ENCODE measurements at regions not wholly inside any gene's neighbourhood (a gene's known extent, or its start where the extent isn't known, plus 50 kb on each side); places are given as distances from the start of the nearest gene placed in this dataset.

GRCh38 chr2:89767572-89768435 is 1076.3 kb downstream of the RPIA start (continued):
- TF ChIP-seq CTCF (IDR thresholded peaks at IDR 0.05; ENCODE audit: poor library complexity, severe bottlenecking), result no peak

GRCh38 chr2:89775885-89776284 is 1084.4 kb downstream of the RPIA start:
- no peak overlapping the region for H3K9ac ChIP-seq (ENCODE audit: low read length)
- H3K79me2 ChIP-seq (replicated peaks; ENCODE audit: insufficient read depth, low read length), result no peaks in the 10 kb centered on the region
- no peaks in the 10 kb centered on the region for H3K36me3 ChIP-seq (ENCODE audit: insufficient read depth, low read length)
- no peaks in the 10 kb centered on the region for H3F3A ChIP-seq (ENCODE audit: insufficient read depth, low read length, poor library complexity, severe bottlenecking)
- H3K4me3 ChIP-seq (ENCODE audit: low read length), result no peak overlapping the region
- H4K20me1 ChIP-seq (ENCODE audit: insufficient read depth), result no peaks in the 10 kb centered on the region
- peaks cover 82% of the 10 kb centered on the region for H3K9me3 ChIP-seq (ENCODE audit: low read length)
- no peaks in the 10 kb centered on the region for H3K27me3 ChIP-seq (ENCODE audit: insufficient read depth, low read depth, low read length)
- H3K4me2 ChIP-seq (ENCODE audit: low read length), result no peak overlapping the region
- H2AFZ ChIP-seq (ENCODE audit: low read depth, low read length), result no peak overlapping the region
- H3K9me2 ChIP-seq (ENCODE audit: insufficient read depth, low read length), result no peaks in the 10 kb centered on the region
- TF ChIP-seq SMC3 (conservative IDR thresholded peaks at IDR 0.05; ENCODE audit: poor library complexity), result no peak
- no peak for TF ChIP-seq EP300 (conservative IDR thresholded peaks at IDR 0.05; ENCODE audit: poor library complexity, severe bottlenecking)
- no peak for TF ChIP-seq CTCF (IDR thresholded peaks at IDR 0.05; ENCODE audit: poor library complexity, severe bottlenecking)
- TF ChIP-seq REST (IDR thresholded peaks at IDR 0.05; ENCODE audit: borderline replicate concordance), result no peak
- no peak for TF ChIP-seq MXI1 (conservative IDR thresholded peaks at IDR 0.05; ENCODE audit: poor library complexity, severe bottlenecking)
- no peak for TF ChIP-seq TAF1 (IDR thresholded peaks at IDR 0.05; ENCODE audit: low read depth)
- no peak overlapping the region for H3K27ac ChIP-seq (ENCODE audit: low read length)

- peaks cover 93% of the 10 kb centered on the region for H3K9me3 ChIP-seq (ENCODE audit: low read length)
- no peaks in the 10 kb centered on the region for H4K20me1 ChIP-seq (ENCODE audit: insufficient read depth)
- no peak overlapping the region for H3K4me3 ChIP-seq (ENCODE audit: low read length)
- no peak overlapping the region for H3K4me2 ChIP-seq (ENCODE audit: low read length)
- no peaks in the 10 kb centered on the region for H3K27me3 ChIP-seq (ENCODE audit: insufficient read depth, low read depth, low read length)
- no peaks in the 10 kb centered on the region for H3K79me2 ChIP-seq (replicated peaks; ENCODE audit: insufficient read depth, low read length)
- no peaks in the 10 kb centered on the region for H3K36me3 ChIP-seq (ENCODE audit: insufficient read depth, low read length)
- H3K9ac ChIP-seq (ENCODE audit: low read length), result no peak overlapping the region
- H3K27ac ChIP-seq (ENCODE audit: low read length), result no peak overlapping the region
- no peaks in the 10 kb centered on the region for H3K9me2 ChIP-seq (ENCODE audit: insufficient read depth, low read length)
- TF ChIP-seq REST (IDR thresholded peaks at IDR 0.05; ENCODE audit: borderline replicate concordance), result no peak
- TF ChIP-seq MXI1 (conservative IDR thresholded peaks at IDR 0.05; ENCODE audit: poor library complexity, severe bottlenecking), result no peak
- no peak for TF ChIP-seq POLR2AphosphoS5 (IDR thresholded peaks at IDR 0.05)
- no peak for TF ChIP-seq EZH2 (IDR thresholded peaks at IDR 0.05; ENCODE audit: borderline replicate concordance, insufficient read depth, low read length, poor library complexity, severe bottlenecking)
- no peak for TF ChIP-seq SMC3 (conservative IDR thresholded peaks at IDR 0.05; ENCODE audit: poor library complexity)
- no peak for TF ChIP-seq EP300 (conservative IDR thresholded peaks at IDR 0.05; ENCODE audit: poor library complexity, severe bottlenecking)
- no peak for TF ChIP-seq CTCF (IDR thresholded peaks at IDR 0.05; ENCODE audit: poor library complexity, severe bottlenecking)
- TF ChIP-seq TAF1 (IDR thresholded peaks at IDR 0.05; ENCODE audit: low read depth), result no peak
- no peak for TF ChIP-seq RAD21 (conservative IDR thresholded peaks at IDR 0.05)
- no peaks in the 10 kb centered on the region for H3F3A ChIP-seq (ENCODE audit: insufficient read depth, low read length, poor library complexity, severe bottlenecking)
- no peak overlapping the region for H2AFZ ChIP-seq (ENCODE audit: low read depth, low read length)
These were observed 1088.8 kb downstream of the RPIA start for GRCh38 chr2:89780318-89780717.
